ENCODE measurements at regions not wholly inside any gene's neighbourhood (a gene's known extent, or its start where the extent isn't known, plus 50 kb on each side); places are given as distances from the start of the nearest gene placed in this dataset.

DNA sequence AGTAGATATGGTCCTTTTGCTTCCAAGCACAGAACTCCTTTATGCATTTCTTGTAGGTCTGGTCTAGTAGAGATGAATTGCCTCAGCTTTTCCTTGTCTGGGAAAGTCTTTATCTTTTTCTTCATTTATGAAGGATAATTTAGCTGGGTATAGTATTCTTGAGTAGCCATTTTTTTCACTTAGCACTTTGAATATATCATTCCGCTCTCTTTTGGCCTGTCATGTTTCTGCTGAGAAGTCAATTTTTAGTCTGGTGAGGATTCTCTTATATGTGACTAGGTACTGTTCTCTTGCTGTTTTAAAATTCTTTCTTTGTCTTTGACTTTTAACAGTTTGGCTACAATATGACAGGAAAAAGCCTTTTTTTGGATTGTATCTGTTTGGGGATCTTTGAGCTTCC is 68.6 kb upstream of the IMMP2L start:
- TF ChIP-seq, protein P1, sequence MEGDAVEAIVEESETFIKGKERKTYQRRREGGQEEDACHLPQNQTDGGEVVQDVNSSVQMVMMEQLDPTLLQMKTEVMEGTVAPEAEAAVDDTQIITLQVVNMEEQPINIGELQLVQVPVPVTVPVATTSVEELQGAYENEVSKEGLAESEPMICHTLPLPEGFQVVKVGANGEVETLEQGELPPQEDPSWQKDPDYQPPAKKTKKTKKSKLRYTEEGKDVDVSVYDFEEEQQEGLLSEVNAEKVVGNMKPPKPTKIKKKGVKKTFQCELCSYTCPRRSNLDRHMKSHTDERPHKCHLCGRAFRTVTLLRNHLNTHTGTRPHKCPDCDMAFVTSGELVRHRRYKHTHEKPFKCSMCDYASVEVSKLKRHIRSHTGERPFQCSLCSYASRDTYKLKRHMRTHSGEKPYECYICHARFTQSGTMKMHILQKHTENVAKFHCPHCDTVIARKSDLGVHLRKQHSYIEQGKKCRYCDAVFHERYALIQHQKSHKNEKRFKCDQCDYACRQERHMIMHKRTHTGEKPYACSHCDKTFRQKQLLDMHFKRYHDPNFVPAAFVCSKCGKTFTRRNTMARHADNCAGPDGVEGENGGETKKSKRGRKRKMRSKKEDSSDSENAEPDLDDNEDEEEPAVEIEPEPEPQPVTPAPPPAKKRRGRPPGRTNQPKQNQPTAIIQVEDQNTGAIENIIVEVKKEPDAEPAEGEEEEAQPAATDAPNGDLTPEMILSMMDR (IDR thresholded peaks at IDR 0.05) = no peak
- TF ChIP-seq POLR2A (IDR thresholded peaks at IDR 0.05) = no peak

Measured in testis (tissue), 2 donors.